GM23338 (cell line): ENCODE measurements at regions not wholly inside any gene's neighbourhood (a gene's known extent, or its start where the extent isn't known, plus 50 kb on each side); places are given as distances from the start of the nearest gene placed in this dataset.

Experiments used
- ATAC-seq: fragments of 200-7000 bp; cut with Tn5 transposase; 3 replicates; pipeline ENCODE4 v1.9.1; 2020
- DNase-seq: peaks from one replicate; pipeline ENCODE4 v3.0.0-alpha.2; 2015; ENCODE audit warnings: low spot score
- H2AFZ ChIP-seq: fragments of 200-600 bp; sonication (generic); 2 replicates; pipeline ENCODE4 v1.8.0; 2016; ENCODE audit warnings: antibody characterized with exemption, mild to moderate bottlenecking, moderate library complexity
- H3F3A ChIP-seq: fragments of 200-600 bp; sonication (generic); replicated peaks from 2 replicates; pipeline ENCODE4 v1.8.0; 2017; ENCODE audit warnings: antibody characterized with exemption, mixed run types, low read depth
- H3K27ac ChIP-seq: fragments of 200-600 bp; sonication (generic); 2 replicates; pipeline ENCODE4 v1.6.1; 2016; ENCODE audit warnings: low read depth
- H3K27me3 ChIP-seq: fragments of 200-600 bp; sonication (generic); 2 replicates; pipeline ENCODE4 v1.8.0; 2016; ENCODE audit warnings: mild to moderate bottlenecking, mixed run types, moderate library complexity; ENCODE audit not compliant: insufficient read depth
- H3K36me3 ChIP-seq: fragments of 200-600 bp; sonication (generic); 2 replicates; pipeline ENCODE4 v1.8.0; 2016; ENCODE audit warnings: mild to moderate bottlenecking; ENCODE audit not compliant: insufficient read depth
- H3K4me1 ChIP-seq: fragments of 200-600 bp; sonication (generic); 2 replicates; pipeline ENCODE4 v1.8.0; 2016; ENCODE audit warnings: mild to moderate bottlenecking, moderate library complexity; ENCODE audit not compliant: insufficient read depth
- H3K4me2 ChIP-seq: fragments of 200-600 bp; sonication (generic); 2 replicates; pipeline ENCODE4 v1.7.1; 2017; ENCODE audit warnings: mixed run types
- H3K4me3 ChIP-seq: fragments of 200-600 bp; sonication (generic); 2 replicates; pipeline ENCODE4 v1.6.1; 2016; ENCODE audit warnings: mixed run types
- H3K79me2 ChIP-seq: fragments of 200-600 bp; sonication (generic); replicated peaks from 2 replicates; pipeline ENCODE4 v1.8.0; 2017; ENCODE audit warnings: mild to moderate bottlenecking; ENCODE audit not compliant: insufficient read depth
- H3K9me2 ChIP-seq: fragments of 200-600 bp; sonication (generic); 2 replicates; pipeline ENCODE4 v1.8.0; 2017; ENCODE audit not compliant: insufficient read depth
- H4K20me1 ChIP-seq: fragments of 200-600 bp; sonication (generic); replicated peaks from 2 replicates; pipeline ENCODE4 v1.8.0; 2017; ENCODE audit warnings: mild to moderate bottlenecking; ENCODE audit not compliant: insufficient read depth
- H3K27ac Mint-ChIP-seq: 2 replicates; pipeline ENCODE4 v1.8.0; 2020; ENCODE audit warnings: inconsistent platforms, mild to moderate bottlenecking, moderate library complexity, mixed read lengths
- H3K27me3 Mint-ChIP-seq: 3 replicates; pipeline ENCODE4 v1.8.0; 2022; ENCODE audit warnings: low read depth, mild to moderate bottlenecking, moderate library complexity, mixed read lengths, inconsistent platforms; ENCODE audit not compliant: insufficient read depth, poor library complexity
- H3K36me3 Mint-ChIP-seq: 3 replicates; pipeline ENCODE4 v1.8.0; 2021; ENCODE audit warnings: low read depth, mild to moderate bottlenecking, inconsistent platforms, moderate library complexity, mixed read lengths
- H3K4me1 Mint-ChIP-seq: 3 replicates; pipeline ENCODE4 v1.8.0; 2020; ENCODE audit warnings: mild to moderate bottlenecking, inconsistent platforms, mixed read lengths
- H3K4me3 Mint-ChIP-seq: 3 replicates; pipeline ENCODE4 v1.8.0; 2021; ENCODE audit warnings: moderate library complexity, mild to moderate bottlenecking, inconsistent platforms, mixed read lengths
- H3K9me3 Mint-ChIP-seq: 3 replicates; pipeline ENCODE4 v1.8.0; 2020; ENCODE audit warnings: moderate library complexity, mild to moderate bottlenecking, inconsistent platforms, mixed read lengths
- CREB1 ChIP-seq: fragments of 250-450 bp; sonication (Bioruptor Pico); IDR thresholded peaks from 2 replicates; pipeline ENCODE4 v1.5.0; 2020; ENCODE audit warnings: low read depth, mild to moderate bottlenecking, moderate library complexity
- EZH2 ChIP-seq: fragments of 200-600 bp; sonication (generic); IDR thresholded peaks from one replicate; pipeline ENCODE4 v1.8.0; 2017; ENCODE audit warnings: antibody characterized with exemption, mild to moderate bottlenecking, low read depth; ENCODE audit not compliant: unreplicated experiment
- EZH2phosphoT487 ChIP-seq: fragments of 200-600 bp; sonication (generic); IDR thresholded peaks from one replicate; pipeline ENCODE4 v1.8.1; 2018; ENCODE audit warnings: antibody characterized with exemption; ENCODE audit not compliant: unreplicated experiment
- JUNB ChIP-seq: IDR thresholded peaks from one replicate; pipeline ENCODE4 v1.6.1; 2016; ENCODE audit warnings: antibody characterized with exemption; ENCODE audit not compliant: unreplicated experiment
- NANOG ChIP-seq: IDR thresholded peaks from 2 replicates; pipeline ENCODE4 v1.6.1; 2016; ENCODE audit warnings: antibody characterized with exemption, borderline replicate concordance
- POLR2AphosphoS5 ChIP-seq: IDR thresholded peaks from 2 replicates; pipeline ENCODE4 v1.6.1; 2016; ENCODE audit warnings: antibody characterized with exemption, low read depth
- STAT1 ChIP-seq: IDR thresholded peaks from one replicate; pipeline ENCODE4 v1.6.1; 2016; ENCODE audit warnings: antibody characterized with exemption; ENCODE audit not compliant: unreplicated experiment
- ZNF114 ChIP-seq: fragments of 250-450 bp; sonication (Bioruptor Pico); IDR thresholded peaks from 2 replicates; pipeline ENCODE4 v1.5.0; 2020; ENCODE audit warnings: mild to moderate bottlenecking, moderate library complexity
- ZNF331 ChIP-seq: fragments of 250-450 bp; sonication (Bioruptor Pico); IDR thresholded peaks from 2 replicates; pipeline ENCODE4 v1.5.0; 2020; ENCODE audit warnings: low read depth, mild to moderate bottlenecking, moderate library complexity
- TF ChIP-seq, protein P1 (sequence below): IDR thresholded peaks from 2 replicates; pipeline ENCODE4 v1.6.1; 2016; ENCODE audit warnings: antibody characterized with exemption
- TF ChIP-seq, protein P2 (sequence below): IDR thresholded peaks from one replicate; pipeline ENCODE4 v1.6.1; 2018; ENCODE audit warnings: antibody characterized with exemption; ENCODE audit not compliant: unreplicated experiment
- TF ChIP-seq, protein P3 (sequence below), 2 experiments: fragments of 200-600 bp in 1 of 2; sonication (generic) in 1 of 2; conservative IDR thresholded peaks; 2 replicates each; pipeline versions ENCODE4 v1.5.1 to v1.6.1; 2016 to 2017; ENCODE audit warnings: antibody characterized with exemption in 2 of 2, low read depth in 2 of 2, mild to moderate bottlenecking in 2 of 2, moderate library complexity in 1 of 2
- TF ChIP-seq, protein P4 (sequence below): fragments of 250-450 bp; sonication (Bioruptor Pico); IDR thresholded peaks from 2 replicates; pipeline ENCODE4 v1.5.0; 2020; ENCODE audit warnings: mild to moderate bottlenecking, moderate library complexity

DNA sequence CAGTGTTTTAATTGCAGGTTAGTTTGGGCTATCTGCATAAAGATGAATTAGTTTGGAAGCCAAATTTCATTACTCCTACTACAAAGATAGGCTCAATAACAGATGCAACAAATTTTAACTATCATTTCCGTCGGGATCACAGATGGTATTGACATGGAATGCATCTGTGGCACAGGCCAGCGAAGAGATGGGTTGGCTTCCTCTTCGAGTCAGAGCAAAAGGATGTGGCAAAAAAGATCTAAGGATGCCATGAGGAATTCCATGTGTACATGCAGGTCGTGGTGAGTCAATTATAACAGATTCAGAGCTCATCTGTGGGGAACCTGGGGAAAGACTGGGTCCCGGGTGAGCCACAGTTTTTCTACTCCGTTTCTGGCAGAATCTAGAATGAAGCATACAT lies 83.0 kb upstream of the CITED2 start:
- Mint-ChIP-seq H3K36me3 (no peaks in the 10 kb centered on the region), H3K27me3 (no peaks in the 10 kb centered on the region), H3K4me1 (peaks cover 2% of the 10 kb centered on the region; the same call in 1 of the 3 replicates), H3K4me3 (no peak overlapping the region), H3K9me3 (no peaks in the 10 kb centered on the region), H3K27ac (no peak overlapping the region)
- Histone ChIP-seq H3F3A (no peaks in the 10 kb centered on the region), H3K79me2 (no peaks in the 10 kb centered on the region), H3K27me3 (no peaks in the 10 kb centered on the region), H3K9me2 (no peaks in the 10 kb centered on the region), H3K4me1 (no peaks in the 10 kb centered on the region), H4K20me1 (no peaks in the 10 kb centered on the region), H3K36me3 (no peaks in the 10 kb centered on the region), H3K4me2 (no peak overlapping the region), H2AFZ (no peak overlapping the region), H3K4me3 (no peak overlapping the region), H3K27ac (no peak overlapping the region)
- TF ChIP-seq, protein P1, sequence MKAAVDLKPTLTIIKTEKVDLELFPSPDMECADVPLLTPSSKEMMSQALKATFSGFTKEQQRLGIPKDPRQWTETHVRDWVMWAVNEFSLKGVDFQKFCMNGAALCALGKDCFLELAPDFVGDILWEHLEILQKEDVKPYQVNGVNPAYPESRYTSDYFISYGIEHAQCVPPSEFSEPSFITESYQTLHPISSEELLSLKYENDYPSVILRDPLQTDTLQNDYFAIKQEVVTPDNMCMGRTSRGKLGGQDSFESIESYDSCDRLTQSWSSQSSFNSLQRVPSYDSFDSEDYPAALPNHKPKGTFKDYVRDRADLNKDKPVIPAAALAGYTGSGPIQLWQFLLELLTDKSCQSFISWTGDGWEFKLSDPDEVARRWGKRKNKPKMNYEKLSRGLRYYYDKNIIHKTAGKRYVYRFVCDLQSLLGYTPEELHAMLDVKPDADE = no peak
- no peak for TF ChIP-seq CREB1 (CRISPR knock-in tag)
- TF ChIP-seq EZH2phosphoT487 = no peak
- no peak for TF ChIP-seq JUNB
- TF ChIP-seq STAT1 = no peak
- TF ChIP-seq, protein P2, sequence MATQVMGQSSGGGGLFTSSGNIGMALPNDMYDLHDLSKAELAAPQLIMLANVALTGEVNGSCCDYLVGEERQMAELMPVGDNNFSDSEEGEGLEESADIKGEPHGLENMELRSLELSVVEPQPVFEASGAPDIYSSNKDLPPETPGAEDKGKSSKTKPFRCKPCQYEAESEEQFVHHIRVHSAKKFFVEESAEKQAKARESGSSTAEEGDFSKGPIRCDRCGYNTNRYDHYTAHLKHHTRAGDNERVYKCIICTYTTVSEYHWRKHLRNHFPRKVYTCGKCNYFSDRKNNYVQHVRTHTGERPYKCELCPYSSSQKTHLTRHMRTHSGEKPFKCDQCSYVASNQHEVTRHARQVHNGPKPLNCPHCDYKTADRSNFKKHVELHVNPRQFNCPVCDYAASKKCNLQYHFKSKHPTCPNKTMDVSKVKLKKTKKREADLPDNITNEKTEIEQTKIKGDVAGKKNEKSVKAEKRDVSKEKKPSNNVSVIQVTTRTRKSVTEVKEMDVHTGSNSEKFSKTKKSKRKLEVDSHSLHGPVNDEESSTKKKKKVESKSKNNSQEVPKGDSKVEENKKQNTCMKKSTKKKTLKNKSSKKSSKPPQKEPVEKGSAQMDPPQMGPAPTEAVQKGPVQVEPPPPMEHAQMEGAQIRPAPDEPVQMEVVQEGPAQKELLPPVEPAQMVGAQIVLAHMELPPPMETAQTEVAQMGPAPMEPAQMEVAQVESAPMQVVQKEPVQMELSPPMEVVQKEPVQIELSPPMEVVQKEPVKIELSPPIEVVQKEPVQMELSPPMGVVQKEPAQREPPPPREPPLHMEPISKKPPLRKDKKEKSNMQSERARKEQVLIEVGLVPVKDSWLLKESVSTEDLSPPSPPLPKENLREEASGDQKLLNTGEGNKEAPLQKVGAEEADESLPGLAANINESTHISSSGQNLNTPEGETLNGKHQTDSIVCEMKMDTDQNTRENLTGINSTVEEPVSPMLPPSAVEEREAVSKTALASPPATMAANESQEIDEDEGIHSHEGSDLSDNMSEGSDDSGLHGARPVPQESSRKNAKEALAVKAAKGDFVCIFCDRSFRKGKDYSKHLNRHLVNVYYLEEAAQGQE = no peak
- no peak for TF ChIP-seq NANOG
- no peak for TF ChIP-seq ZNF331 (CRISPR knock-in tag)
- TF ChIP-seq, protein P3, sequence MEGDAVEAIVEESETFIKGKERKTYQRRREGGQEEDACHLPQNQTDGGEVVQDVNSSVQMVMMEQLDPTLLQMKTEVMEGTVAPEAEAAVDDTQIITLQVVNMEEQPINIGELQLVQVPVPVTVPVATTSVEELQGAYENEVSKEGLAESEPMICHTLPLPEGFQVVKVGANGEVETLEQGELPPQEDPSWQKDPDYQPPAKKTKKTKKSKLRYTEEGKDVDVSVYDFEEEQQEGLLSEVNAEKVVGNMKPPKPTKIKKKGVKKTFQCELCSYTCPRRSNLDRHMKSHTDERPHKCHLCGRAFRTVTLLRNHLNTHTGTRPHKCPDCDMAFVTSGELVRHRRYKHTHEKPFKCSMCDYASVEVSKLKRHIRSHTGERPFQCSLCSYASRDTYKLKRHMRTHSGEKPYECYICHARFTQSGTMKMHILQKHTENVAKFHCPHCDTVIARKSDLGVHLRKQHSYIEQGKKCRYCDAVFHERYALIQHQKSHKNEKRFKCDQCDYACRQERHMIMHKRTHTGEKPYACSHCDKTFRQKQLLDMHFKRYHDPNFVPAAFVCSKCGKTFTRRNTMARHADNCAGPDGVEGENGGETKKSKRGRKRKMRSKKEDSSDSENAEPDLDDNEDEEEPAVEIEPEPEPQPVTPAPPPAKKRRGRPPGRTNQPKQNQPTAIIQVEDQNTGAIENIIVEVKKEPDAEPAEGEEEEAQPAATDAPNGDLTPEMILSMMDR (conservative IDR thresholded peaks at IDR 0.05; ENCODE audit: low read depth in 2 of 2) = no peak
- TF ChIP-seq, protein P4, sequence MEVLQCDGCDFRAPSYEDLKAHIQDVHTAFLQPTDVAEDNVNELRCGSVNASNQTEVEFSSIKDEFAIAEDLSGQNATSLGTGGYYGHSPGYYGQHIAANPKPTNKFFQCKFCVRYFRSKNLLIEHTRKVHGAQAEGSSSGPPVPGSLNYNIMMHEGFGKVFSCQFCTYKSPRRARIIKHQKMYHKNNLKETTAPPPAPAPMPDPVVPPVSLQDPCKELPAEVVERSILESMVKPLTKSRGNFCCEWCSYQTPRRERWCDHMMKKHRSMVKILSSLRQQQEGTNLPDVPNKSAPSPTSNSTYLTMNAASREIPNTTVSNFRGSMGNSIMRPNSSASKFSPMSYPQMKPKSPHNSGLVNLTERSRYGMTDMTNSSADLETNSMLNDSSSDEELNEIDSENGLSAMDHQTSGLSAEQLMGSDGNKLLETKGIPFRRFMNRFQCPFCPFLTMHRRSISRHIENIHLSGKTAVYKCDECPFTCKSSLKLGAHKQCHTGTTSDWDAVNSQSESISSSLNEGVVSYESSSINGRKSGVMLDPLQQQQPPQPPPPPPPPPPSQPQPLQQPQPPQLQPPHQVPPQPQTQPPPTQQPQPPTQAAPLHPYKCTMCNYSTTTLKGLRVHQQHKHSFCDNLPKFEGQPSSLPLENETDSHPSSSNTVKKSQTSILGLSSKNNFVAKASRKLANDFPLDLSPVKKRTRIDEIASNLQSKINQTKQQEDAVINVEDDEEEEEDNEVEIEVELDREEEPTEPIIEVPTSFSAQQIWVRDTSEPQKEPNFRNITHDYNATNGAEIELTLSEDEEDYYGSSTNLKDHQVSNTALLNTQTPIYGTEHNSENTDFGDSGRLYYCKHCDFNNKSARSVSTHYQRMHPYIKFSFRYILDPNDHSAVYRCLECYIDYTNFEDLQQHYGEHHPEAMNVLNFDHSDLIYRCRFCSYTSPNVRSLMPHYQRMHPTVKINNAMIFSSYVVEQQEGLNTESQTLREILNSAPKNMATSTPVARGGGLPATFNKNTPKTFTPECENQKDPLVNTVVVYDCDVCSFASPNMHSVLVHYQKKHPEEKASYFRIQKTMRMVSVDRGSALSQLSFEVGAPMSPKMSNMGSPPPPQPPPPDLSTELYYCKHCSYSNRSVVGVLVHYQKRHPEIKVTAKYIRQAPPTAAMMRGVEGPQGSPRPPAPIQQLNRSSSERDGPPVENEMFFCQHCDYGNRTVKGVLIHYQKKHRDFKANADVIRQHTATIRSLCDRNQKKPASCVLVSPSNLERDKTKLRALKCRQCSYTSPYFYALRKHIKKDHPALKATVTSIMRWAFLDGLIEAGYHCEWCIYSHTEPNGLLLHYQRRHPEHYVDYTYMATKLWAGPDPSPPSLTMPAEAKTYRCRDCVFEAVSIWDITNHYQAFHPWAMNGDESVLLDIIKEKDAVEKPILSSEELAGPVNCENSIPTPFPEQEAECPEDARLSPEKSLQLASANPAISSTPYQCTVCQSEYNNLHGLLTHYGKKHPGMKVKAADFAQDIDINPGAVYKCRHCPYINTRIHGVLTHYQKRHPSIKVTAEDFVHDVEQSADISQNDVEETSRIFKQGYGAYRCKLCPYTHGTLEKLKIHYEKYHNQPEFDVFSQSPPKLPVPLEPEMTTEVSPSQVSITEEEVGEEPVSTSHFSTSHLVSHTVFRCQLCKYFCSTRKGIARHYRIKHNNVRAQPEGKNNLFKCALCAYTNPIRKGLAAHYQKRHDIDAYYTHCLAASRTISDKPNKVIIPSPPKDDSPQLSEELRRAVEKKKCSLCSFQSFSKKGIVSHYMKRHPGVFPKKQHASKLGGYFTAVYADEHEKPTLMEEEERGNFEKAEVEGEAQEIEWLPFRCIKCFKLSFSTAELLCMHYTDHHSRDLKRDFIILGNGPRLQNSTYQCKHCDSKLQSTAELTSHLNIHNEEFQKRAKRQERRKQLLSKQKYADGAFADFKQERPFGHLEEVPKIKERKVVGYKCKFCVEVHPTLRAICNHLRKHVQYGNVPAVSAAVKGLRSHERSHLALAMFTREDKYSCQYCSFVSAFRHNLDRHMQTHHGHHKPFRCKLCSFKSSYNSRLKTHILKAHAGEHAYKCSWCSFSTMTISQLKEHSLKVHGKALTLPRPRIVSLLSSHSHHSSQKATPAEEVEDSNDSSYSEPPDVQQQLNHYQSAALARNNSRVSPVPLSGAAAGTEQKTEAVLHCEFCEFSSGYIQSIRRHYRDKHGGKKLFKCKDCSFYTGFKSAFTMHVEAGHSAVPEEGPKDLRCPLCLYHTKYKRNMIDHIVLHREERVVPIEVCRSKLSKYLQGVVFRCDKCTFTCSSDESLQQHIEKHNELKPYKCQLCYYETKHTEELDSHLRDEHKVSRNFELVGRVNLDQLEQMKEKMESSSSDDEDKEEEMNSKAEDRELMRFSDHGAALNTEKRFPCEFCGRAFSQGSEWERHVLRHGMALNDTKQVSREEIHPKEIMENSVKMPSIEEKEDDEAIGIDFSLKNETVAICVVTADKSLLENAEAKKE (CRISPR knock-in tag) = no peak
- no peak for TF ChIP-seq POLR2AphosphoS5
- no peak for TF ChIP-seq ZNF114 (CRISPR knock-in tag)
- no peak for TF ChIP-seq EZH2
- DNase-seq (no peak), ATAC-seq (no peak)
